NCI-H1436 treated with DMSO at 0.1 percent for 48 hours (cell line): ENCODE measurements at regions not wholly inside any gene's neighbourhood (a gene's known extent, or its start where the extent isn't known, plus 50 kb on each side); places are given as distances from the start of the nearest gene placed in this dataset.
A peak's percentile ranks its signal among the peaks of the same experiment; 100 is the strongest.

Experiments used
- DNase-seq: peaks from one replicate; lab custom pipeline; 2025; lab: John Stamatoyannopoulos, UW

DNA sequence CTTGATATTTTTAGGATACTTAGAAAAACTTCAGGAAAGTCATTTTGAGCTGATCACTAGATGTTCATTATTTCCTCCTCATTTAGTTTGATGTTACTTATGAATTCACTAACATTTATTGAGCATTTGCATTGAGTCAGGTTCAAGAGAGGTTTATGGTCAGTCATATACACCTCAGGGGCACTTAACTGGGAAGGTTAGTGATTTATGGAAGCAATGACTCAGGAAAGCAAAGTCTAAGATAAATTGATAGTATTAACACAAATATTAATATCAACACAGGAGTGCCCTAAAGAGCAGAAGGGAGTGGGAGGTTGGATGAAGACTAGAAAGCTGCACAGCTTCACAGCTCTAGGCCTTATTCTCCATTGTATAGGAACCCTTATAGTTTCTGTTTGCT, 177.0 kb upstream of the TNFAIP3 start:
- DNase-seq, result no peak

DNA sequence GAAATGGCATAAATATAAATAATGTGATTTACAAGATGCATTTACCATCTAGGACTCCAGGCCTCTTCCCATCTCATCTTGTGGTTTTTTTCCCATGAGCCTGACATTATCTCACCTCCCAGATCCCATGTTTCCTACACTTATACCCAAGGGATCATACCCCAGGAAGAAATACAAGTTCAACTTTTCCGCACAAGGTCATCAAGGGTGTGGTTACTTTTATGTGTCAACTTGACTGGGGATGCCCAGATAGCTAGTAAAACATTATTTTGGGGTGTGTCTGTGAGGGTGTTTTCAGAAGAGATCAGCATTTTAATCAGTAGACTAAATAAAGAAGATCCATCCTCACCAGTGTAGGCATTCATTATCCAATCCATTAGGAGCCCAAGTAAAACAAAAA, 176.3 kb upstream of the TNFAIP3 start:
- no peak for DNase-seq

DNA sequence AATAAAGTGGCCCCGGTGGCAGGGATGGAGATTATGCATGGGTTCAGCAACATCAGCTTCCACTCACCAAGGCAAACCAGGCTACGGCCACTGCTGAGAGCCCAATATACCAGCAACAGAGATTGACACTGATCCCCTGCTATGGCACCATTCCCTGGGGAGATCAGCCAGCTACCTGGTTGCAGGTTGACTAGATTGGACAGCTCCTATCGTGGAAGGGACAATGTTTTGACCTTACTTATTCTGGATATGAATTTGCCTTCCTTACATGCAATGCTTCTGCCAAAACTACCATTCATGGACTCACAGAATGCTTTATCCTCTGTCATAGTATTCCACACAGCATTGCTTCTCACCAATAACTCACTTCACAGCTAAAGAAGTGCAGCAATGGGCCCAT, 174.8 kb upstream of the TNFAIP3 start:
- DNase-seq, result no peak

DNA sequence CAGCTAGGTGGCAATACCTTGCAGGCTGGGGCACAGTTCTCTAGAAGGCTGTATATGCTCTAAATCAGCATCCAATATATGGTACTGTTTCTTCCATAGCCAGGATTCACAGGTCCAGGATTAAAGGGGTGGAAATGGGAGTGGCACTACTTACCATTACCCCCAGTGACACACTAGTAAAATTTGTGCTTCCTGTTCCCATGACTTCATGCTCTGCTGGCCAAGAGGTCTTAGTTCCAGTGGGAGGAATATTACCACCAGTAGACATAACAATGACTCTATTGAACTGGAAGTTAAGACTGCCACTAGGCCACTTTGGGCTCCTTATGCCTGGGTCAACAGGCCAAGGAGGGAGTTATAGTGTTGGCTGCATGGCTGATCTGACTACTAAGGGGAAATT, 174.3 kb upstream of the TNFAIP3 start:
- DNase-seq, result no peak

DNA sequence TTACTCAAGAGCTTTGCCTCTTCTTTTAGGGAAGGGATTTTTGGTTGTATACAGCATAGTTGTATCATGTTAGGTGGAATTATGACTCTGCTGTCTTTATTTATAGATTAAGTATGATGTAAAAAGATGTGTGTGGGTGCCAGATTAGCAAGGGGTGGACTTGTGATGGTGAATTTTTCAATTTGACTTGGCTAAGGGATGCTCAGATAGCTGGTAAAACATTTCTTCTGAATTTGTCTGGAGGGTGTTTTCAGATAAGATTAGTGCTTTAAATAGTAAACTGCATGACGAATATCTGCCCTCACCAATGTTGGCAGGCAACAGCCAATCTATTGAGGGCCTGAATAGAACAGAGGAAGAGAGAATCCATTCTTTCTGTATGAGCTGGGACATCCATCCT, 173.3 kb upstream of the TNFAIP3 start:
- no peak for DNase-seq

DNA sequence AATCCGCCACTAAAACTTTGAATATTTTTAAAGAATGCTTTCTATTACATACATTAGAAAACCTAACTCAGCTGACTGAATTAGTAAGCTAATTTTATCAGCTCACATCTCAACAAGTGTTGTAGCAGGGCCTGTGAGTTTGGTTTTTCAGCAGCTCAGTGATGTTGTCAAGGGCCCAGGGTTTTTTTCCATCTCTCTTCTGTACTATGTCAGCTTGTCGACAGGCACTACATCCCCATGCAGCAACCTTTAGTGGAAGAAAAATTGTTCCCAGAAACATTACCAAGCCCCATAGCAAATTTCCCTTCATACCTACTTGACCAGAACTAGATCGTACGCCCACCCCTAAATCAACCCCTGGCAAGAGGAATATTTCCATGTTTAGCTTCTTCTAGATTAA, 170.3 kb upstream of the TNFAIP3 start:
- DNase-seq, result no peak

DNA sequence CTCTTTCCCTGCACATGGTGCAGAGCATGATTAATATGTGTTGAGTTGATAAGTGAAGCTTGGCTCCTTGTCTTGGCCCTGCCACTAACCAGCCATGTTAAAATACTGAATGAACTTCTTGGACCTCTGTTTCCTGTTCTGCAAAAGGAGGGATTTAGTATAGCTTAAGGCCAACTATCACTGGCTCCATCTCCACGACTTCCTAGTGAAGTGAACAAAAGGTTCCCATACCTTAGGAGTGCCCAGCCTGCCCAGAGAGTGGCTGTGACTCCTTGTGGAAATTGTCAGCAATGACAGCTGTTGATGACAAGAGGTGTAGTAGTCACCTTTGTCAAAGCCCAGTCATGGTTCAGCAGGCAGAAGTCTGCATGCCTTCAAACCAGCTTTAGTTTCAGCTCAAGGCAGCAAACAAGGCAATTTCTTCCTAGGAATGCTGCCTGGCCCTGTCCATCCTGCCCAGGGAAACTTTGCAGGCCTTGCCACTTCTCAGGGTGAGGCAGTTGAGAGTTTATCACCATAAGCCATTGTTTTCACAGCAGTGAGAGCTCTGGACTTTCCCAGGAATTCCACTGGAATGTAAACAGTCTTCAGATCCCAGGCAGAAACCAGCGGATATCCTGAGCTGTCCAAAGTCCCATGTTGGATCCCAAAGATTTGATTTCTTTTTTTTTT, 169.7 kb upstream of the TNFAIP3 start:
- no peak for DNase-seq

DNA sequence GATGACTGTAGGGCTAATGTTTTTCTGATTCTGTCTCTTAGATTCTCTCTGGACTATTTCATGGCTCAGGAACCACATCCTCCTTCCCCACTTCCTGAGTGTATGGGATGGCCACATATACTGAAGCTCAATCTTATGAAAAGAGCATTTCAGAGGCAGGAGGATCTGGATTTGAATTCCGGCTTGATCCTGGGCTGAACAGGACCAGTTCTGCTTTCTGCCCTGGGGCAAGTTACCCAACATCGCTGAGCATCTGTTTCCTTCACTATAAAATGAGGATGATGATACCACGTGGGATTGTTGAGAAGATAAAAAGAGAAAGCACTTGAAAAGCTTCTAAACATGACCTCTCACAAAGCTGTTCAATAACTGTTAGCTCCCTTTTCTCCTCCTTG, 168.4 kb upstream of the TNFAIP3 start:
- no peak for DNase-seq

DNA sequence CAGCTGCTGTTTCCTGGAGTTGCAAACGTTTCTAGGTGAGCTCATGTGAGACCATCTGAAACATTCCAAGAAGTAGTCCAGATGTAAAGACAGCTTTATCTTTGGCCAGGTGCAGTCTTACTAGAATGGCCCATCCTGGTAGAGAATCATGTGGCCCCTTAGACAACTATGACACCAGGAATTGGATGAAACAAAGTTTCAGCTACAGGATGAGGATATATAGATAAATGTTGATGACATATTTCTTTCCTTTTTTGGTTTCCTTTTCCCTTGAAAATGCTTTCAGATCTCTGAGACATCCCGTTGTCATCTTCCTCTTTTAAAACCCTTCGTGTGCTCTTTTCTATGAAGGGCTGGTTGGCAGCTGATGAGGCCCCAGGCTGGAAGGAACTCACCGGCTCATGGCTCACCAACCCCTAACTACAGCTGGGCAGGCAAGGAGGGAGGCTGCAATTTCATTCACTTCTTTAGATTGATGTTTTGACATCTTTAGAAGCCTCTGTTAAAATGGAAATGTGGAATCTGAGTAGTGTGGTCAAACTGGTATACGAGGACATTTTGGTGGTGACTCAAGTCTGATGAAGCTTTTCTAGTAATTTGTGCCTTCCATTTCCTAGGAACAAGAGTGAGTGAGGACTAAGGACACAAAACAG, 167.9 kb upstream of the TNFAIP3 start:
- DNase-seq, result no peak

DNA sequence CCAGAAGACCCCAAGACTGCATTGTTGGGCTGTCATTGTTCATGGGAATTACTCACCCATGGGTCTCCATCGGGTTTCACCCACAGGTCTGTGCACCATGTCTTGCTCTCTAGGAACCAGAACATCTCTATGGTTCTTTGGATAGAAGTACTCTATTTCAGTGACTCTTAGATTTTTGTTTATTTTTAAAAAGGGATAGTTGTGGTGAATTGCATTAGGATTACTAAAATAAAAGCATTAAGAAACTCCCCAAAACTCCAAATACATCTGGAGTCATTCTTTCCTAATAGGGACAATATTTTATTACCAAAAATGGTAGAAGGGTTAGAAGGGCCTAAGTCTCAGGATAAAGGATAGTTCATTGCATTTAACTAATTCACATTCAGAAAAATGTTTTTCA, 166.9 kb upstream of the TNFAIP3 start:
- no peak for DNase-seq

DNA sequence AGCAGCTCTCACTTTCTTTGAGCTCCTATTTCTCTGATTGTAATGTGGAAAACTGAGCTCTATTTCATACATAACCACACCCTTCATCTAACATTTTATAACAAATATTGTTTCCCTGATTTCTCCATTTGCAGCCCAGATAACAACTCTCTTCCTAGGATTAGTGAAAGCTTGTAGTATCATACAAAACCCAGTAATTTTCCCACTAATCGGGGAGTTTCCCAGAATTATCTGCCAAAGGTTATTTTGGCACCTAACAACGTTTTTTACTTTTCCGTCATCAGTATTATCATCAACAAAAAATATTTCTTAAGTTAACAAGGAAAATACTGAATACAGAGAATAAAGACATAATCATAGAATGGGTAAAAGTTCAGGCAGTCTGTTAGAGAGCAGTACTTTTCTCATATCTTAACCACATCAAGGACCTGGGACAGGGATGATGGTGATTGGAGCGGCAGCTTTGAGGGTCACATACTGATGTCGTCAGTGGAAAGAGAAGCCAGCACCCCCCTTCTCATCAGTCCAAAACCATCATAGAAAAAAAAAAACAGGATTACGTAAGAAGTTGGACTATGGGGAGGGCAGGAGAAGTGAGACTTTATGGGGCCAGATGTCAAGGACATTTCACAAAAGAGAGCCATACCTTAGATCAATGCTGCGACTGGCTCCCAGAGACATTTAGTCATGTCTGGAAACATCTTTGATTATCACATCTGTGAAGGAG, 166.1 kb upstream of the TNFAIP3 start:
- DNase-seq, result no peak

DNA sequence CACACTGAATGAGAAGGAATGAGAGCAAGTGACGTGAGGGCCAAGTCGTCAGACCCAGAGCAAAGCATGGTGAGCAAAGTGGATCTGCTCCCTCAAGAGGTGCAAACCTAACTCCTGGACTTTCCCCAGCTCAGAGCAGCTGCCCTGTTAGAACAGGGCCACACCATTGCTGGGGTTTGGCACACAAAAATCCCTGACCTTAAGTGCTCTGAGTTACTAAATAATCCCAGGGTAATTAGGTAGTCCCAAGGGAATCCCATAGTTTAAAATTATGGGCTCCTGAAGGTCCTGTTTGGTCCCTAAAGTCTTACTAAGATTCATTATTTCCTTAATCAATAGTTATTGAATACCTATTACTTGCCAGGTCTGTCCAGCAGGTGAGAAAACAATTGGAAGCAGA, 165.1 kb upstream of the TNFAIP3 start:
- no peak for DNase-seq

DNA sequence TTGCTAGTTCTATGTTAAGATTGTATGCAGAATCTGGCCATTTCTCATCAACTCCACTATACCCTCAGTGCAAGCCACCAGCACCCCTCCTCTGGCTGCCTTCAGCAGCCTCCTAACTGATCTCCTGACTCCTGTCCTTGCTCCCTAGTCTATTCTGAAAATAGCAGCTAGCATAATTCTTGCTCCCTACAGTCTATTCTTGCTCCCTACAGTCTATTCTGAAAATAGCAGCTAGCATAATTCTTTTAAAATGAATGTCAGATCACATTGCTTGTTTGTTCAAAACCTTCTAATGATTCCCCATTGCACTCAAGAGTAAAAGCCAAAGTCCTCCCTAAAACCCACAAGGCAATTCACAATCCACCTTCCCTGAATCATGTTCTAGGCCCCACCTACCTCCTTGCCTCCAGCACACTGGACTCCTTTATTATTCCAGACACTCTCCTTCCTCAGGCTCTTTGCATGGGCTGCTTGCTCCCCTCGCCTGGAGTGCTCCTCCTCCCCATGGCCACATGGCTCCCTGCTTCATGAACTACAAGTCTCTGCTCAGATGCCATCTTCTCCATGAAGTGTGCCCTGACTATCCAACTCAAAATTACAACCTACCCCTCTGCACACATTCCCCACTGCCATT, 164.2 kb upstream of the TNFAIP3 start:
- DNase-seq, result no peak

DNA sequence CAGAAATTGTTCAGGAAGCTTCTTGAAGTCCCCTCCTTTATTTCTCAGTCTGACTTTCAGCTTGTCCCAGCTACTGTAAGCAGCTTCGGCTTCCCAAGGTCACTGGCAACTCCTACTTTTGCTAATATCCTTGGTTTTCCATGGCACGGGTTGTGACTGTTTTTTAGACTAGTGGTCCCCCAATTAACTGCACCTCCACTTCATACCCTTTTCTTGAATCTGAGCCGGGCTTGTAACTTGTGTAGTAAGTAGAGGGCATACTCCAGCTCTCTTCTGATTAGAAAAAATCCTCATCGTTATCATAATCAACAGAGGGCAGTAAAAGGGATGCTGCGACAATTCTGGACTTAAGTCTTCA, 162.3 kb upstream of the TNFAIP3 start:
- DNase-seq, result no peak

DNA sequence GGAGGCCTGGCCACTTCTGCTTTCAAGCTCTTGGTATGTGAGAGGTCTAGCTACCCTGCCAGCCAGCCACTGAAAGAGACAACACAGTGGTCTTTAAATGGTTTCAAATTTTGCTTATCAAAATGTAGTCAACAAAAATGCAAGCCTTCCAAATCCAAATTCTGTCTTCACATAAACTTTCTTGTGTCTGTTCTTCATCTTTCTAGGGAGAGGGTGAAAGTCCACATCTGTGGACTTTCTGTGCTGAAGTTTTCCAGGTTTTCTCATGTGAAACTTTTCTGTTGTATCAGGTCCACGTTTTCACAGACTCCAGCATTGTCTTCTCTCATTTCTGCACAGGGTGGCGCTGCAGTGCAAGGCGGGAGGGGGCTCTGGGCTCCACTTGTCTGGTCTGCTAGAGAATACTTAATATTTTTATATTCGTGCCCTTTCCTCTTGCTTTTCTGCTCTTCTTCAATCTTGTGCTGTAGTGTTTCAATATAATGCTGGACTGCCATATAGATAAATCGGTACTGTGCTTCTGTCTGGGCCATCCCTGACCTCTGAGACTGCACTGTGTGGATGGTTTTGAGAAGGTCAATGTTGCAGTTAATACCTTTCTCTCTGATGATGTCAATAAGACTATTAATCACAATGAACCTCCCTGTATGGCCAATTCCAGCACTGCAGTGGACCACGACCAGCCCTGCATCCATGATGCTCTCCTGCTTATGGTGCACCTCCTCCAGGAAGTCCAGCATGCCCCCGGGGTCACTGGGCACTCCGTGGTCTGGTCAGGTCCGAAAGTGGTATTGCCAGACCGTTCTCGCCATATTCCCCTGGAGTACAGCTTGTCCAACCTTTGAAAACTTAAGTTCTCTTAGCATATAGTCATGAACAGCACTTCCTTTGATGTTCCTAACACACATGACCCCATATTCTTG, 161.6 kb upstream of the TNFAIP3 start:
- DNase-seq, result no peak

DNA sequence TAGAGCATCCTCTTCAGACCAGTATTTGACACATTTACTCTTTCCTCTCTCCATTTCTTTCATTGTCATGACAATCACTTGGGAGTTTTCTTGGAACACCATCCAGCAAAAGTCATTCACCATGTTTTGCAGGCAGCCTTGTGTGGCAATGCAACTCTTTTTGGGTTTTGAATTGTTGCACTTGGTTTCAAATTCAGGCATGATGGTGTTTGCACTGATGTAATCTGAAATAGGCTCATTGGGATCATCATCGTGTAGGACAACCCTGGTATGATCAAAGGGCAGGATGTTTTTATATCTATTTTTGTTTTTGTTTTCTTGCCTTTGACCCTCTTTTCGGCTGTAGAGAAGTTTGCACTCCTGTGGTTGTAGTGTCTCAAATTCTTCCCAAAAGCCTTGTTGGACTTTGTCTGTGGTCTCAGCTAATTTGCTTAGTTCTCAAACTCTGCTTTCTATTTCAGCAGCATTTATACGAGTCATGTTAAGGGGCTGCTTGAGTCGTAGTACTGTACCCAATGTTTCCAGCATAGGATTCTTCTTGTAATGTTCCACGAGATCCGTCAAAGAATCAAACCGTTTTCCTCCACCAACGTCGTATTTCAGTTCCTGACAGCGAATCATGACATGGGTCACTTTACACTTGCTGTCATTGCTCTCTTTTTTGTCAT, 160.8 kb upstream of the TNFAIP3 start:
- no peak for DNase-seq

DNA sequence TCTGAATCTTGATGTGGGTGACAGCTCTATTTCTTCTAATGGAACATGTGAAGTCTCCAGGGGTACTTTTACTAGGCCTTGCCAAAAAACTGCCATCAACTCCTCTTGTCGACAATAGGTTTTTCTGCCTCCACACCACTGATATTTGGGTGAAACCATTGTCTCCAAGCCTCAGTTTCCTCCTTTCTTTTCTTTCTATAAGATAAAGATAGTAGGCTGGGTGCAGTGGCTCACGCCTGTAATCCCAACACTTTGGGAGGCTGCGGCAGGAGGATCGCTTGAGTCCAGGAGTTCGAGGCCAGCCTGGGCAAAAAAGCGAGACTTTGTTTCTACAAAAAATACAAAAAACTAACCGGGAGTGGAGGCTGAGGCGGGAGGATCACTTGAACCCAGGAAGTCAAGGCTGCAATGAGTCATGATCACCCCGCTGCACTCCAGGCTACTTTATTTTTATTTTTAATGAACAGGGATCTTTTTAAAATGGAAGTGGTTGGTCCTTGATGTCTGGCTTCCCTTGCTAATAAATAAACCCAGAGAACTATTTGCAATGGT, 159.9 kb upstream of the TNFAIP3 start:
- DNase-seq, result no peak

DNA sequence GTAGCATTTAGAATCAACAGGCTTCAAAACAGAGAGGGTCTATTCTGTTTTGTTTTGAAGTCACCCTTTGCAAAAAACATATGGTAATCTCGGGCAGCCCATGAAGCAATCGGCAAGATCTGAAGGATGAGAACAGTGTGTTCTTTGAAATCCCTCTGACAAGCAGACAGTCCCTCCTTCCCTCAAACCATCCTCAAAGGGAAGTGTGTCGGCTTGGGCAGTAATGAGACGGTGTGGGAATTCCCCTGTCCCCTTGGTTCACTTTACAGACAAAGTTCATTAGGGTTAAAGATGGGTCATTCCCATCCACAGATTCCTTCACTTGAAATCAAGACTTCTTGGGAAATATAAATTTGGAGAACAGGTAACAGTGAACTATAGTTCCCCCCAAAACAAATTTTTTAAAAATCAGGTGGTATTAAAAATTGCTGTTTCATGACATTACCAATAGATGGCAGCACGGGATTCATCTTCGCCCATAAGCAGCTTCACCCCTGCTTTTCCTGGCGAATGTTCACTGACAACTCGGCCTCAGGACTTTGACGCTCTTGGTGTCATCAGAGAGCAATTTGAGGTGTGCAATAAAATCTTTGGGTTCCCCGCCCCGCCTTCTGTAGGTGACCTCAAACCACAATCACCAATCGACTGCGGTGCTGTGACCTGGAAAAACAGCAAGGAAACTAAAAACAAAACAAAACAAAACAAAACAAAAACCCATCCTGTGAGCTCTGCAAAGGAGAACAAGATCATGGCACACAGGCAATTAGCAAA, 159.3 kb upstream of the TNFAIP3 start:
- DNase-seq, result peak; percentile 13

DNA sequence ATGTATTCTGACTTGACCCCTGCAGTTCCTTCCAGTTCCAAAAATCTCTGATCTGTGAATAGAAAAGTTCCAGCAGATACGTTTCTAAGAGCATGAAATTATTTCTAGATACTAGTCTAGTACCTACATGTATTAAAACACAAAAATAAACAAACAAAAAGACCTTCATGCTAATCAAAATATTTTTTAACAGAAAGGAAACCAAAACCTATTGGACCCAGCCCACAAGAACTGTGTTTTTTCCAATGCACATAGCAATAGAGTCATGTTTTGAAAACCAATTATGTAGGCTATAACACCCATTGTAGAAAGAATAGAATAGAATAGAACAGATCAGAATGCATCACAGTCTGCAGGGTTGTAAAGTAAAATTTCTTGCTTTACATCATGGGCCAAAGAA, 158.6 kb upstream of the TNFAIP3 start:
- DNase-seq, result no peak
